Endothelial cell (in vitro differentiated cells): ENCODE measurements at regions not wholly inside any gene's neighbourhood (a gene's known extent, or its start where the extent isn't known, plus 50 kb on each side); places are given as distances from the start of the nearest gene placed in this dataset.

Experiments used
- DNase-seq: peaks from one replicate; pipeline ENCODE4 v3.0.0; 2021; ENCODE audit warnings: low spot score
- H3K27ac Mint-ChIP-seq: one replicate; pipeline ENCODE4 v1.8.0; 2021; ENCODE audit warnings: mixed read lengths, inconsistent platforms; ENCODE audit not compliant: unreplicated experiment
- H3K27me3 Mint-ChIP-seq: one replicate; pipeline ENCODE4 v1.8.0; 2021; ENCODE audit warnings: mild to moderate bottlenecking, moderate library complexity, mixed read lengths, inconsistent platforms; ENCODE audit not compliant: unreplicated experiment
- H3K36me3 Mint-ChIP-seq: one replicate; pipeline ENCODE4 v1.8.0; 2021; ENCODE audit warnings: mild to moderate bottlenecking, low read depth, mixed read lengths, inconsistent platforms; ENCODE audit not compliant: unreplicated experiment
- H3K4me1 Mint-ChIP-seq: one replicate; pipeline ENCODE4 v1.8.0; 2021; ENCODE audit warnings: mild to moderate bottlenecking, mixed read lengths, inconsistent platforms; ENCODE audit not compliant: unreplicated experiment
- H3K4me3 Mint-ChIP-seq: one replicate; pipeline ENCODE4 v1.8.0; 2021; ENCODE audit warnings: mild to moderate bottlenecking, mixed read lengths, inconsistent platforms; ENCODE audit not compliant: unreplicated experiment
- H3K9me3 Mint-ChIP-seq: one replicate; pipeline ENCODE4 v1.8.0; 2021; ENCODE audit warnings: mixed read lengths, inconsistent platforms; ENCODE audit not compliant: unreplicated experiment
- CTCF ChIP-seq: fragments of 200-600 bp; sonication (generic); IDR thresholded peaks from one replicate; pipeline ENCODE4 v1.5.0; 2021; ENCODE audit warnings: antibody characterized with exemption; ENCODE audit not compliant: unreplicated experiment

DNA sequence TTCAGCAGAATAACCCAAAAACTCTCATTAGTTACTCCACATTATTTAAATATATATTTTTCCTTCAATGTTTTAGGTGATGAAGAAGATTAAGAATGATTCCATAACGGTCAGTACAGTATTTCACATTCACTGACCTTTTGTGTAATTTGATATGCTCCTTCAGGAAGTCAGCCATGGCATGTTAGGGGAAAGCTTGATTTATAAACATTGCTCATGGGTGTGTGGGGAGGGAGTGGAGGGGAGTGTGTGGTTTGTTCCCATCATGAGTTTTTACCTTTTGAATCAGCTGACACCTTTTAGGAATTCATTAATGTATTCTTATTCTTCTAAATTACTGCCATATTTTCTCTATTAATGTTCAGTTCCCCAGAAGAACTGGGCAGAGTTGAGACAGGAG is 240.2 kb downstream of the ATG4C start:
- Mint-ChIP-seq H3K9me3 (no peaks in the 10 kb centered on the region), H3K4me1 (no peaks in the 10 kb centered on the region), H3K27me3 (no peaks in the 10 kb centered on the region), H3K27ac (no peak overlapping the region), H3K4me3 (no peak overlapping the region), H3K36me3 (no peaks in the 10 kb centered on the region)
- TF ChIP-seq CTCF, result no peak
- no peak for DNase-seq

DNA sequence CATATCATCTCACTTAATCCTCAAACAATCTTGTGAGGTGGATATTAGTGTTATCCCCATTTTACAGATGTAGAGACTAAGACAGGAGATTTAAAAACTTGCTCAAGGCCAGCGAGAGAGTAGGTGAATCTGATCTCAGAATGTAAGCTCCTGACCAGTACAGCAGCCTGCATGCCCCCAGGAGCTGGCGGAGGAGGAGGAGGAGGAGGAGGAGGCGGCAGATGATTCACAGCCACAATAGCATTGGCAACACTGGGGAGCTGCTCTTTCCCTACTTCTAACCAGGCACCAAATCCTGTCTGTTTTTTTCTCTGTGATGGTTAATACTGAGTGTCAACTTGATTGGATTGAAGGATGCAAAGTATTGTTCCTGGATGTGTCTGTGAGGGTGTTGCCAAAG is 243.2 kb downstream of the ATG4C start:
- no peak for TF ChIP-seq CTCF
- Mint-ChIP-seq H3K36me3 (peaks cover 5% of the 10 kb centered on the region), H3K27me3 (no peaks in the 10 kb centered on the region), H3K9me3 (no peaks in the 10 kb centered on the region), H3K4me3 (no peak overlapping the region), H3K4me1 (no peaks in the 10 kb centered on the region), H3K27ac (no peak overlapping the region)
- no peak for DNase-seq

GRCh38 chr1:63032171-63032570 is 248.2 kb downstream of the ATG4C start:
- H3K36me3 Mint-ChIP-seq, result peaks cover 5% of the 10 kb centered on the region
- no peak for TF ChIP-seq CTCF
- DNase-seq, result no peak
- no peak overlapping the region for H3K27ac Mint-ChIP-seq
- no peaks in the 10 kb centered on the region for H3K4me1 Mint-ChIP-seq
- H3K9me3 Mint-ChIP-seq, result no peaks in the 10 kb centered on the region
- no peaks in the 10 kb centered on the region for H3K27me3 Mint-ChIP-seq
- H3K4me3 Mint-ChIP-seq, result no peak overlapping the region

GRCh38 chr1:63033211-63033610 is 249.3 kb downstream of the ATG4C start:
- peak; percentile 7 for DNase-seq
- Mint-ChIP-seq H3K27ac (no peak overlapping the region), H3K36me3 (peaks cover 5% of the 10 kb centered on the region), H3K4me3 (no peak overlapping the region), H3K4me1 (no peaks in the 10 kb centered on the region), H3K27me3 (no peaks in the 10 kb centered on the region), H3K9me3 (no peaks in the 10 kb centered on the region)
- no peak for TF ChIP-seq CTCF

GRCh38 chr1:63034256-63034655 is 250.3 kb downstream of the ATG4C start:
- DNase-seq, result no peak
- TF ChIP-seq CTCF, result no peak
- H3K4me1 Mint-ChIP-seq, result no peaks in the 10 kb centered on the region

More at GRCh38 chr1:63034256-63034655, 250.3 kb downstream of the ATG4C start:
- Mint-ChIP-seq H3K36me3 (peaks cover 5% of the 10 kb centered on the region), H3K4me3 (no peak overlapping the region), H3K27ac (no peak overlapping the region), H3K9me3 (no peaks in the 10 kb centered on the region), H3K27me3 (peaks cover 2% of the 10 kb centered on the region)
